HEK293 (cell line): ENCODE measurements at regions not wholly inside any gene's neighbourhood (a gene's known extent, or its start where the extent isn't known, plus 50 kb on each side); places are given as distances from the start of the nearest gene placed in this dataset.

Experiments used
- CTCF ChIP-seq: fragments of 450-650 bp; formaldehyde crosslinking; IDR thresholded peaks from 2 replicates; pipeline ENCODE4 v1.5.1; 2016; ENCODE audit warnings: missing biosample characterization, missing genetic modification characterization
- PATZ1 ChIP-seq: fragments of 450-650 bp; formaldehyde crosslinking; IDR thresholded peaks from 2 replicates; pipeline ENCODE4 v1.5.1; 2016; ENCODE audit warnings: missing biosample characterization, missing genetic modification characterization
- PRDM10 ChIP-seq: fragments of 450-650 bp; formaldehyde crosslinking; IDR thresholded peaks from 2 replicates; pipeline ENCODE4 v1.5.1; 2016; ENCODE audit warnings: missing biosample characterization, missing genetic modification characterization
- PRDM4 ChIP-seq: fragments of 450-650 bp; formaldehyde crosslinking; IDR thresholded peaks from 2 replicates; pipeline ENCODE4 v1.5.1; 2017; ENCODE audit warnings: missing biosample characterization, missing genetic modification characterization
- YY1 ChIP-seq: fragments of 450-650 bp; formaldehyde crosslinking; IDR thresholded peaks from 2 replicates; pipeline ENCODE4 v1.5.1; 2018; ENCODE audit warnings: missing biosample characterization, missing genetic modification characterization
- ZBTB10 ChIP-seq: fragments of 450-650 bp; formaldehyde crosslinking; IDR thresholded peaks from 2 replicates; pipeline ENCODE4 v1.5.1; 2016; ENCODE audit warnings: missing biosample characterization, missing genetic modification characterization
- ZNF133 ChIP-seq: fragments of 450-650 bp; formaldehyde crosslinking; IDR thresholded peaks from 2 replicates; pipeline ENCODE4 v1.5.1; 2016; ENCODE audit warnings: missing biosample characterization, missing genetic modification characterization
- ZNF146 ChIP-seq: fragments of 450-650 bp; formaldehyde crosslinking; IDR thresholded peaks from 2 replicates; pipeline ENCODE4 v1.5.1; 2016; ENCODE audit warnings: missing biosample characterization, missing genetic modification characterization
- ZNF266 ChIP-seq: fragments of 450-650 bp; formaldehyde crosslinking; IDR thresholded peaks from 2 replicates; pipeline ENCODE4 v1.5.1; 2016; ENCODE audit warnings: missing biosample characterization, missing genetic modification characterization, low read depth
- ZNF362 ChIP-seq: fragments of 450-650 bp; formaldehyde crosslinking; IDR thresholded peaks from 2 replicates; pipeline ENCODE4 v1.5.1; 2016; ENCODE audit warnings: missing biosample characterization, missing genetic modification characterization
- ZNF433 ChIP-seq: fragments of 450-650 bp; formaldehyde crosslinking; IDR thresholded peaks from 2 replicates; pipeline ENCODE4 v1.5.1; 2016; ENCODE audit warnings: missing biosample characterization, missing genetic modification characterization, low read depth
- ZNF76 ChIP-seq: fragments of 450-650 bp; formaldehyde crosslinking; IDR thresholded peaks from 2 replicates; pipeline ENCODE4; 2016; ENCODE audit warnings: low read depth, missing biosample characterization, missing genetic modification characterization, borderline replicate concordance

- TF ChIP-seq ZNF266 (tag by site-specific recombination), result no peak
- TF ChIP-seq CTCF (tag by site-specific recombination), result no peak
- no peak for TF ChIP-seq YY1 (tag by site-specific recombination)
- TF ChIP-seq ZNF133 (tag by site-specific recombination), result no peak
- TF ChIP-seq ZNF433 (tag by site-specific recombination), result no peak
- TF ChIP-seq PRDM4 (tag by site-specific recombination), result no peak
- no peak for TF ChIP-seq PRDM10 (tag by site-specific recombination)
- no peak for TF ChIP-seq ZBTB10 (tag by site-specific recombination)
- no peak for TF ChIP-seq ZNF76 (tag by site-specific recombination)
- TF ChIP-seq ZNF146 (tag by site-specific recombination), result no peak
- no peak for TF ChIP-seq ZNF362 (tag by site-specific recombination)
- TF ChIP-seq PATZ1, result no peak
Observed at GRCh38 chr10:78899996-78900714, 168.6 kb upstream of the ZMIZ1 start.
